Lower leg skin (tissue), 3 donors: ENCODE measurements at regions not wholly inside any gene's neighbourhood (a gene's known extent, or its start where the extent isn't known, plus 50 kb on each side); places are given as distances from the start of the nearest gene placed in this dataset.

Experiments used
- POLR2A ChIP-seq, 2 donors: fragments of 450-650 bp; IDR thresholded peaks; one replicate each; pipeline ENCODE4 v1.6.1; 2016 to 2017; ENCODE audit warnings: antibody characterized with exemption in 2 of 2, mild to moderate bottlenecking in 1 of 2, moderate library complexity in 1 of 2
- TF ChIP-seq, protein P1 (sequence below), 3 donors: fragments of 450-650 bp; IDR thresholded peaks; one replicate each; pipeline ENCODE4 v1.5.1; 2016; ENCODE audit warnings: antibody characterized with exemption in 3 of 3, mild to moderate bottlenecking in 3 of 3, moderate library complexity in 2 of 3

DNA sequence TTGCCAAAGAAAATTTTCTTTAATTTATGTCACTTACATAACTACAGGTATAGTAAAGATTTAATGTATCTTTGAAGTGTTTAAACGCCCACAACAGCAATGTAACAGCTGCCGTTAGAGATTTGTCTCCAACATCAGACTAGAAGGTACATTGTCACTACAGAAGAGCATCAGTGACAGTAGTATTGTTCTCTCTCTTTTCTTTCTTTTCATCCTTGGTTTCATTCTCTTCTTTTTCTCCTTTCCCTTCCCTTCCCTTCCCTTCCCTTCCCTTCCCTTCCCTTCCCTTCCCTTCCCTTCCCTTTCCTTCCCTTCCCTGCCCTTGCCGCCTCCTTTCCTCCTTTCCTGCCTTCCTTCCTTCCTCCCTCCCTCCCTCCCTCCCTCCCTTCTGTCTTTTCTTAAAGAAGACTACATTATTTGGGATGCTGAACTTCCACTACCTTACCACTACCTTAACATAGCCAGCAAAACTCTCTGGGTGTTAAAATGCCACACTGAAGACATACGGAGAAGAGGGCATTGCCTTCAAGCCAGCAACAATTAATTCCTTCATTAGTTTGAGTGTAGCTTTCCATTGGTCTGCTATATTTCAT lies 663.9 kb downstream of the DOK5 start:
- TF ChIP-seq, protein P1, sequence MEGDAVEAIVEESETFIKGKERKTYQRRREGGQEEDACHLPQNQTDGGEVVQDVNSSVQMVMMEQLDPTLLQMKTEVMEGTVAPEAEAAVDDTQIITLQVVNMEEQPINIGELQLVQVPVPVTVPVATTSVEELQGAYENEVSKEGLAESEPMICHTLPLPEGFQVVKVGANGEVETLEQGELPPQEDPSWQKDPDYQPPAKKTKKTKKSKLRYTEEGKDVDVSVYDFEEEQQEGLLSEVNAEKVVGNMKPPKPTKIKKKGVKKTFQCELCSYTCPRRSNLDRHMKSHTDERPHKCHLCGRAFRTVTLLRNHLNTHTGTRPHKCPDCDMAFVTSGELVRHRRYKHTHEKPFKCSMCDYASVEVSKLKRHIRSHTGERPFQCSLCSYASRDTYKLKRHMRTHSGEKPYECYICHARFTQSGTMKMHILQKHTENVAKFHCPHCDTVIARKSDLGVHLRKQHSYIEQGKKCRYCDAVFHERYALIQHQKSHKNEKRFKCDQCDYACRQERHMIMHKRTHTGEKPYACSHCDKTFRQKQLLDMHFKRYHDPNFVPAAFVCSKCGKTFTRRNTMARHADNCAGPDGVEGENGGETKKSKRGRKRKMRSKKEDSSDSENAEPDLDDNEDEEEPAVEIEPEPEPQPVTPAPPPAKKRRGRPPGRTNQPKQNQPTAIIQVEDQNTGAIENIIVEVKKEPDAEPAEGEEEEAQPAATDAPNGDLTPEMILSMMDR (IDR thresholded peaks at IDR 0.05), result no peak
- TF ChIP-seq POLR2A (IDR thresholded peaks at IDR 0.05), result no peak
